HG02759 (cell line): ENCODE measurements at regions not wholly inside any gene's neighbourhood (a gene's known extent, or its start where the extent isn't known, plus 50 kb on each side); places are given as distances from the start of the nearest gene placed in this dataset.

Experiments
- ATAC-seq: cut with Tn5 transposase; IDR thresholded peaks from one replicate; pipeline ENCODE4 v1.9.1; 2021; ENCODE audit warnings: mild to moderate bottlenecking, moderate library complexity; ENCODE audit not compliant: unreplicated experiment

- ATAC-seq = no peak
These were observed 1283.7 kb upstream of the ADGRL2 start for GRCh38 chr1:80517062-80517461.

GRCh38 chr1:80509965-80510522 is 1290.7 kb upstream of the ADGRL2 start:
- ATAC-seq = no peak

GRCh38 chr1:80506216-80506615 is 1294.5 kb upstream of the ADGRL2 start:
- no peak for ATAC-seq

GRCh38 chr1:80498673-80499072 is 1302.1 kb upstream of the ADGRL2 start:
- no peak for ATAC-seq

- ATAC-seq = no peak
These were observed 1304.9 kb upstream of the ADGRL2 start for GRCh38 chr1:80495806-80496205.

GRCh38 chr1:80472145-80472544 is 1328.6 kb upstream of the ADGRL2 start:
- ATAC-seq = no peak

- no peak for ATAC-seq
These were observed 1332.4 kb upstream of the ADGRL2 start for GRCh38 chr1:80468356-80468755.

- no peak for ATAC-seq
These were observed 1338.7 kb upstream of the ADGRL2 start for GRCh38 chr1:80462006-80462405.

GRCh38 chr1:80457409-80457808 is 1343.3 kb upstream of the ADGRL2 start:
- no peak for ATAC-seq

GRCh38 chr1:80453775-80454174 is 1347.0 kb upstream of the ADGRL2 start:
- ATAC-seq = no peak

GRCh38 chr1:80450711-80451110 is 1350.0 kb upstream of the ADGRL2 start:
- no peak for ATAC-seq

- ATAC-seq = no peak
These were observed 1352.7 kb upstream of the ADGRL2 start for GRCh38 chr1:80448081-80448480.

GRCh38 chr1:80447526-80447925 is 1353.2 kb upstream of the ADGRL2 start:
- ATAC-seq = no peak

GRCh38 chr1:80445033-80445432 is 1355.7 kb upstream of the ADGRL2 start:
- ATAC-seq = no peak

GRCh38 chr1:80444171-80444570 is 1356.6 kb upstream of the ADGRL2 start:
- ATAC-seq = no peak

GRCh38 chr1:80441664-80442063 is 1359.1 kb upstream of the ADGRL2 start:
- no peak for ATAC-seq

GRCh38 chr1:80436851-80437250 is 1363.9 kb upstream of the ADGRL2 start:
- ATAC-seq = no peak

- no peak for ATAC-seq
These were observed 1372.9 kb upstream of the ADGRL2 start for GRCh38 chr1:80427881-80428280.

GRCh38 chr1:80424249-80424648 is 1376.5 kb upstream of the ADGRL2 start:
- ATAC-seq = no peak

- no peak for ATAC-seq
These were observed 1382.6 kb upstream of the ADGRL2 start for GRCh38 chr1:80418134-80418533.

GRCh38 chr1:80417671-80418070 is 1383.1 kb upstream of the ADGRL2 start:
- ATAC-seq = no peak

- no peak for ATAC-seq
These were observed 1386.8 kb upstream of the ADGRL2 start for GRCh38 chr1:80413969-80414368.

- ATAC-seq = no peak
These were observed 1390.5 kb upstream of the ADGRL2 start for GRCh38 chr1:80410233-80410632.
